ENCODE measurements at regions not wholly inside any gene's neighbourhood (a gene's known extent, or its start where the extent isn't known, plus 50 kb on each side); places are given as distances from the start of the nearest gene placed in this dataset.

DNA sequence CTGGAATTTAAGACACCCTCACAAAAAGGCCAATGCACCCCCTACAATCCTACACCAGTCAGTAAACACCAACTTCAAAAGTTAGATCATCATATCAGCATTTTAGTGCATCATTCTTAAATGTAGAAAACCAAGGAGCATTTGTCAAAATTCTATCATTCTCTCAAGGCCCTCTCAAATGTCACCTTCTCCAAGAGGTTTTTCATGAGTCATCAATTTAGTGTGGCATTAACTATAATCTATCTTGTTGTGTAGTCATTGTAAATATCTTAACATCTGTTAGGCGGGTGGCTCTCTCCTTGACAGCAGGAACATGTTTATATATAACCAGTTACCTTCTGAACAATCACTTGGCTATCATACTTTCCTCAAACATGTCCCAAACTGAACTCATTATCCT lies 62.1 kb upstream of the G2E3 start:
- intact Hi-C loops (cut with micrococcal nuclease) = no loop called here

DNA sequence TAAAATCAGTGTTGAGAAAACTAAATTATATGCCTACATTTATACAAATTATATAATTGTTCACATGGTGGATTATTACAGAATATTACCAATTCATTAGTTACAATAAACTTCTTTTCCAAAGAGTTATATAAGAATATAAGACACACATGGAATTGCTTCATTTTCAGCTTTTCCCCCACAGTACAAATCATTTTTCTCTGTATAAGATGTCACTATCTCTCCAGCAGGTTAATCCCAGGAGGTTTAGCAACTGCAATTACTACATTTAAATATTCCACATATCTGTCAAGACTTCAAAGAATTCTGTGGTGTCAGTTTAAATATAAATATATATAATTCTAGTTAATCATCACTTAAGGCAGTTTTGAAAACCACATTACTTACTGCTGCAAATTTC lies 59.6 kb upstream of the G2E3 start:
- intact Hi-C loops (cut with micrococcal nuclease) = no loop called here

DNA sequence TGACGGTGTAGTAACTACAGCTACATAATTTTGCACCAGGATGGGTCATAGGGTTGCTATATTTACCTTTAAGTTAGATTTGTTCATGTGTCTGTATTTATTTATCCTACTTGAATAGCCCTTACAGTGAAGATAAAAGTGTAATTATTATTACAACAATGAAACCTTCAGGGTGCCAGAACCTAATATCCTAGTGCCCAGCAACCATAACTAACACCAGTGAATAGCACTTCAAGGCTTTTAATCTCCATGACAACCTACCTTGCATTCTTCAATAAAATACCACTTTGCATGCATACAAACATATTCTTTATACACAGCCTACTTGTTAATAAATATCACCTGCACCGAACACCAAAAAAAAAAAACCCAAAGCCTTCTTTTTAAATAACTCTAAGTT lies 58.7 kb upstream of the G2E3 start:
- intact Hi-C loops (cut with micrococcal nuclease) = no loop called here

DNA sequence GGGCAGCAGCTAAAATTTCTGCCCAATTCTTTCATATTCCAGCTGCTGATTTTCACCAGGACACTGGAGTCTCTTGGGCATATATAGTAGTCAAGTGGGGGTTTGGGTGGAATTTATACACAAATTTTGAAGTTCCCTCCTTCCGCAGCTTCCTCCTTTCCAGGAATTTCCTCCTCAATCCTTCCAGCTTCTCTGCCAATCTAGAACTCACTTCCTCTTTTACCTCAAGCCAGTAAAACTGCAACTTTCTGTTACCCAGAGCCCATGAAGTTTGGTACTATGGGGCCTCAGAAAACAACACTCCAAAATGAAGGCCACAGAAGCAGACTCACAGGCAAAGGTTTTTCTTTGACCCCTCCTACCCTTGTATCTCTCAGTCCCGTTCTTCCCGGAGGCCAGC lies 51.7 kb upstream of the G2E3 start:
- intact Hi-C loops (cut with micrococcal nuclease) = no loop called here
